Gastroesophageal sphincter (tissue), 4 donors: ENCODE measurements at regions not wholly inside any gene's neighbourhood (a gene's known extent, or its start where the extent isn't known, plus 50 kb on each side); places are given as distances from the start of the nearest gene placed in this dataset.

Source experiments
- ATAC-seq: fragments of 150-250 bp; one replicate; pipeline ENCODE4 v1.9.1; 2016; ENCODE audit warnings: mild to moderate bottlenecking, moderate library complexity
- H3K27ac ChIP-seq, 4 donors: fragments of 200-600 bp; sonication (generic) in 3 of 4; 1 replicate in 3 of 4; 2 replicates in 1 of 4; pipeline ENCODE4 v1.5.1; 2016 to 2019
- H3K27me3 ChIP-seq: fragments of 200-600 bp; sonication (generic); one replicate; pipeline ENCODE4 v1.5.1; 2019
- H3K36me3 ChIP-seq, 2 donors: fragments of 200-600 bp; sonication (generic); one replicate each; pipeline ENCODE4 v1.5.1; 2019; ENCODE audit warnings: control low read depth in 1 of 2
- H3K4me1 ChIP-seq, 3 donors: fragments of 200-600 bp; sonication (generic); 1 replicate in 2 of 3; 2 replicates in 1 of 3; pipeline ENCODE4 v1.5.1; 2016 to 2019; ENCODE audit warnings: control low read depth in 2 of 3
- H3K4me3 ChIP-seq, 2 donors: fragments of 200-600 bp; sonication (generic); one replicate each; pipeline ENCODE4 v1.5.1; 2019; ENCODE audit warnings: mild to moderate bottlenecking in 1 of 2, moderate library complexity in 1 of 2
- H3K9me3 ChIP-seq, 3 donors: fragments of 200-600 bp; sonication (generic); one replicate each; pipeline ENCODE4 v1.5.1; 2017 to 2019; ENCODE audit warnings: control low read depth in 2 of 3
- CTCF ChIP-seq, 4 experiments: fragments of 200-600 bp in 2 of 4; fragments of 450-650 bp in 2 of 4; sonication (generic) in 1 of 4; IDR thresholded peaks; one replicate each; pipeline ENCODE4 v1.5.1; 2017 to 2019; ENCODE audit warnings: antibody characterized with exemption in 4 of 4, mild to moderate bottlenecking in 2 of 4, moderate library complexity in 2 of 4
- EP300 ChIP-seq: sonication (generic); formaldehyde crosslinking; IDR thresholded peaks from one replicate; pipeline ENCODE4 v1.6.1; 2017; ENCODE audit warnings: antibody characterized with exemption, mild to moderate bottlenecking
- POLR2A ChIP-seq, 2 donors: fragments of 450-650 bp; IDR thresholded peaks; one replicate each; pipeline ENCODE4 v1.6.1; 2017; ENCODE audit warnings: antibody characterized with exemption in 2 of 2, mild to moderate bottlenecking in 2 of 2, moderate library complexity in 1 of 2
- POLR2AphosphoS5 ChIP-seq: sonication (generic); formaldehyde crosslinking; IDR thresholded peaks from one replicate; pipeline ENCODE4 v1.6.1; 2017; ENCODE audit warnings: antibody characterized with exemption
- WGBS, 2 donors: methylation state at CpG; one replicate each; pipeline ENCODE4 v1.1.5; 2018; ENCODE audit warnings: low coverage in 1 of 2; 5-methylcytosine and 5-hydroxymethylcytosine counted together

DNA sequence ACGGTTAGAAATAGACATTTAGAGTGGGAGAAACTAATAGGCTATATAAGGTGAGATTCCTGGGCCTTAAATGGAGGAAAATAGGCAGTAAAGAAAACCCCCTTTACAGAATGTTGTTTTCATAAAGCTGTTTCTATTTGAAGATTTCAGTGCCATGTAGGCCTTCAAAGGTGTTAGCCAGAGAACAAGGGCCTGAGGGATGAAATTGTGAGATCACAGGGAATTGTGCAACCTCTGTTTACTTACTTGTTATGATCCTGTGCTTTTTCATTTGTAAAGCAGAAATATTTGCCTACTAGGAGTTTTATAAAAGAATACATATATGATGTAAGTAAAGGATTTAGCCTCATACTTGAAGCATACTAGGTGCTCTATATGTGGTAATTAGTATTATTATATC lies 272.9 kb upstream of the ARX start:
- no peak for ATAC-seq
- WGBS, 2 donors, result 67% methylated on average over 1 of the region's 1 CpG; no CpG with 5 or more reads in 1 of the 2 donors
- H3K4me3 ChIP-seq, result no peak overlapping the region

DNA sequence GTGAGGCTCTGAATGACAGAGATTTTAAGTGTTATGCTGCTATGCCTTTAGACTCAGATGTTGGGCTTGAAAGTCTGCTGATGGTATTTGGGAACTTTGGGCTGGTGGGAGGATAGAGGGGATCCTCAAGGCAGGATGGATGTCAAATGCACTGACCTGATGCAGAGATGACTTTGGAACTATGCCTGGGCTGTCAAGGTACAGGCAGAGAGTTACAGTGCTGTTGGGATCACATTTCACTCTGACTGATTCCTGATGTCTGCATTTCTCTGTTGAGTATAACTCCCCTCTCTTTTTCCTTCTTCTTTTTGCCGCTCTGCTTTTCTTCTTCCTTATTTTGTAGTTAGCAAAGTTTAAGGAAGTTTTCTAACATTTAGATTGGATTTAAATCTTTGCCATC lies 271.8 kb upstream of the ARX start:
- H3K9me3 ChIP-seq, result no peaks in the 10 kb centered on the region
- ATAC-seq, result no peak
- H3K27me3 ChIP-seq, result no peaks in the 10 kb centered on the region
- H3K27ac ChIP-seq, result no peak overlapping the region
- H3K4me3 ChIP-seq, result no peak overlapping the region
- no peaks in the 10 kb centered on the region for H3K4me1 ChIP-seq
- 50% methylated on average over 1 of the region's 1 CpG; no CpG with 5 or more reads in 1 of the 2 donors for WGBS, 2 donors
- no peaks in the 10 kb centered on the region for H3K36me3 ChIP-seq
- TF ChIP-seq POLR2AphosphoS5 (no peak), EP300 (no peak), POLR2A (IDR thresholded peaks at IDR 0.05) (no peak)

More for the DNA sequence above, 272.9 kb upstream of the ARX start:
- H3K4me1 ChIP-seq, result no peaks in the 10 kb centered on the region
- H3K27ac ChIP-seq, result no peak overlapping the region
- no peaks in the 10 kb centered on the region for H3K36me3 ChIP-seq
- no peak for TF ChIP-seq POLR2A (IDR thresholded peaks at IDR 0.05)
- no peak for TF ChIP-seq CTCF (IDR thresholded peaks at IDR 0.05)
- no peak for TF ChIP-seq POLR2AphosphoS5
- TF ChIP-seq EP300, result no peak
- no peaks in the 10 kb centered on the region for H3K27me3 ChIP-seq
- H3K9me3 ChIP-seq, result no peaks in the 10 kb centered on the region

DNA sequence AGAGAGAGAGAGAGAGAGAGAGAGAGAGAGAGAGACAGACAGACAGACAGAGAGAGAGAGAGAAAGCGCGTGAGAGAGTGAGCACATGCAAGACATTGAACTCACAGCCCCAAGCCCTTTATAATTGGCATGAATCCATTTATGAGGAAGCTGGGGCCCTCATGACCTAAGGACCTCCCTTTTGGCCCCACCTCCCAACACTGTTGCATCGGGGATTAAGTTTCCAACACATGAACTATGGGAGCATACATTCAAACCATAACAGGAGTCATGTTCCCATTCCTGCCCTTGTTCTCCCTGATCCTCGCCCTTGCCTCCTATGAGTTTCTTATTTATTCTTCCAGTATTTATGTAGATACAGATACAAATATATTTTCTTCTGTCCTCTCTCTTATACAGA lies 269.8 kb upstream of the ARX start:
- Histone ChIP-seq H3K27ac (no peak overlapping the region), H3K36me3 (no peaks in the 10 kb centered on the region), H3K4me1 (no peaks in the 10 kb centered on the region), H3K27me3 (no peaks in the 10 kb centered on the region), H3K4me3 (no peak overlapping the region), H3K9me3 (no peaks in the 10 kb centered on the region)
- no peak for ATAC-seq
- TF ChIP-seq POLR2A (IDR thresholded peaks at IDR 0.05) (no peak), POLR2AphosphoS5 (no peak), CTCF (IDR thresholded peaks at IDR 0.05) (no peak), EP300 (no peak)
- 84 to 85% methylated on average over 2 to 4 of the region's 4 CpGs for WGBS, 2 donors

GRCh38 chrX:25279510-25279909 lies 263.7 kb upstream of the ARX start:
- no peaks in the 10 kb centered on the region for H3K4me1 ChIP-seq
- TF ChIP-seq POLR2A (IDR thresholded peaks at IDR 0.05) (no peak), POLR2AphosphoS5 (no peak), EP300 (no peak), CTCF (IDR thresholded peaks at IDR 0.05) (no peak)
- ATAC-seq, result no peak
- 9 to 20% methylated on average over 1 of the region's 1 CpG for WGBS, 2 donors
- H3K4me3 ChIP-seq, result no peak overlapping the region
- H3K9me3 ChIP-seq, result no peaks in the 10 kb centered on the region
- H3K27ac ChIP-seq, result no peak overlapping the region
- no peaks in the 10 kb centered on the region for H3K36me3 ChIP-seq
- no peaks in the 10 kb centered on the region for H3K27me3 ChIP-seq

- no peak for TF ChIP-seq CTCF (IDR thresholded peaks at IDR 0.05)
- TF ChIP-seq EP300, result no peak
- TF ChIP-seq POLR2AphosphoS5, result no peak
- TF ChIP-seq POLR2A (IDR thresholded peaks at IDR 0.05), result no peak
- no peak for ATAC-seq
- Histone ChIP-seq H3K27me3 (no peaks in the 10 kb centered on the region), H3K27ac (no peak overlapping the region), H3K4me1 (no peaks in the 10 kb centered on the region), H3K9me3 (no peaks in the 10 kb centered on the region), H3K36me3 (no peaks in the 10 kb centered on the region), H3K4me3 (no peak overlapping the region)
Observed at GRCh38 chrX:25278341-25278740, 262.6 kb upstream of the ARX start.

- no peak for ATAC-seq
- no peak overlapping the region for H3K4me3 ChIP-seq
- no peak for TF ChIP-seq POLR2AphosphoS5
- no peak for TF ChIP-seq EP300
- TF ChIP-seq POLR2A (IDR thresholded peaks at IDR 0.05), result no peak
- no peak for TF ChIP-seq CTCF (IDR thresholded peaks at IDR 0.05)
- H3K27ac ChIP-seq, result no peak overlapping the region
- WGBS, 2 donors, result 86 to 87% methylated on average over 3 of the region's 3 CpGs
- no peaks in the 10 kb centered on the region for H3K9me3 ChIP-seq
- H3K36me3 ChIP-seq, result no peaks in the 10 kb centered on the region
- H3K27me3 ChIP-seq, result no peaks in the 10 kb centered on the region
- no peaks in the 10 kb centered on the region for H3K4me1 ChIP-seq
Observed at GRCh38 chrX:25277574-25277973, 261.8 kb upstream of the ARX start.
